ENCODE measurements at regions not wholly inside any gene's neighbourhood (a gene's known extent, or its start where the extent isn't known, plus 50 kb on each side); places are given as distances from the start of the nearest gene placed in this dataset.

GRCh38 chr4:163930086-163930485, 435.6 kb downstream of the TMA16 start:
- H3K4me3 ChIP-seq: no peak overlapping the region
- no peaks in the 10 kb centered on the region for H3K27me3 ChIP-seq
- no peaks in the 10 kb centered on the region for H3K9me3 ChIP-seq
- no peak overlapping the region for H3K9ac ChIP-seq (ENCODE audit: low read depth in 2 of 2, low read length in 2 of 2)
- intact Hi-C loops (cut with DNase I): no loop called here
- no peak overlapping the region for H3K27ac ChIP-seq
- DNase-seq: no peak
- TF ChIP-seq CTCF (IDR thresholded peaks at IDR 0.05): no peak
- no peaks in the 10 kb centered on the region for H3K4me1 ChIP-seq
- H3K36me3 ChIP-seq: no peaks in the 10 kb centered on the region

- Histone ChIP-seq H3K4me3 (no peak overlapping the region), H3K9ac (ENCODE audit: low read depth in 2 of 2, low read length in 2 of 2) (no peak overlapping the region), H3K27ac (no peak overlapping the region), H3K27me3 (no peaks in the 10 kb centered on the region), H3K9me3 (no peaks in the 10 kb centered on the region), H3K4me1 (no peaks in the 10 kb centered on the region), H3K36me3 (no peaks in the 10 kb centered on the region)
- intact Hi-C loops (cut with DNase I): no loop called here
- no peak for DNase-seq
- no peak for TF ChIP-seq CTCF (IDR thresholded peaks at IDR 0.05)
These were observed 438.0 kb downstream of the TMA16 start for GRCh38 chr4:163932504-163932903.

- Histone ChIP-seq H3K27ac (no peak overlapping the region), H3K9ac (ENCODE audit: low read depth in 2 of 2, low read length in 2 of 2) (no peak overlapping the region), H3K4me3 (no peak overlapping the region), H3K36me3 (no peaks in the 10 kb centered on the region), H3K9me3 (no peaks in the 10 kb centered on the region), H3K4me1 (no peaks in the 10 kb centered on the region), H3K27me3 (no peaks in the 10 kb centered on the region)
- intact Hi-C loops (cut with DNase I): no loop called here
- no peak for DNase-seq
- TF ChIP-seq CTCF (IDR thresholded peaks at IDR 0.05): no peak
These were observed 445.1 kb downstream of the TMA16 start for GRCh38 chr4:163939597-163939996.

- no peak for TF ChIP-seq CTCF (IDR thresholded peaks at IDR 0.05)
- intact Hi-C loops (cut with DNase I): no loop called here
These were observed 446.9 kb downstream of the TMA16 start for GRCh38 chr4:163941221-163941905.

GRCh38 chr4:163948920-163949455, 454.5 kb downstream of the TMA16 start:
- H3K9ac ChIP-seq (ENCODE audit: low read depth in 2 of 2, low read length in 2 of 2): no peak overlapping the region
- no peaks in the 10 kb centered on the region for H3K4me1 ChIP-seq
- DNase-seq: no peak
- H3K36me3 ChIP-seq: no peaks in the 10 kb centered on the region
- no peak for TF ChIP-seq CTCF (IDR thresholded peaks at IDR 0.05)
- no peak overlapping the region for H3K27ac ChIP-seq
- intact Hi-C loops (cut with DNase I): no loop called here
- H3K9me3 ChIP-seq: no peaks in the 10 kb centered on the region
- H3K27me3 ChIP-seq: no peaks in the 10 kb centered on the region
- no peak overlapping the region for H3K4me3 ChIP-seq

More at GRCh38 chr4:163941221-163941905, 446.9 kb downstream of the TMA16 start:
- Histone ChIP-seq H3K36me3 (no peaks in the 10 kb centered on the region), H3K27ac (no peak overlapping the region), H3K9ac (ENCODE audit: low read depth in 2 of 2, low read length in 2 of 2) (no peak overlapping the region), H3K9me3 (no peaks in the 10 kb centered on the region), H3K4me1 (no peaks in the 10 kb centered on the region), H3K4me3 (no peak overlapping the region), H3K27me3 (no peaks in the 10 kb centered on the region)
- no peak for DNase-seq
